HK-2 (cell line): ENCODE measurements at regions not wholly inside any gene's neighbourhood (a gene's known extent, or its start where the extent isn't known, plus 50 kb on each side); places are given as distances from the start of the nearest gene placed in this dataset.

ENCODE experiments used
- DNase-seq: peaks from one replicate; pipeline ENCODE4 v3.0.0-alpha.2; 2018; ENCODE audit not compliant: unreplicated experiment

- DNase-seq: no peak
These were observed 365.5 kb downstream of the ETNK1 start for GRCh38 chr12:22990501-22990900.

GRCh38 chr12:22991250-22991844 is 366.4 kb downstream of the ETNK1 start:
- DNase-seq: no peak

- no peak for DNase-seq
These were observed 368.8 kb downstream of the ETNK1 start for GRCh38 chr12:22993609-22994315.

- no peak for DNase-seq
These were observed 369.3 kb downstream of the ETNK1 start for GRCh38 chr12:22994316-22994675.

DNA sequence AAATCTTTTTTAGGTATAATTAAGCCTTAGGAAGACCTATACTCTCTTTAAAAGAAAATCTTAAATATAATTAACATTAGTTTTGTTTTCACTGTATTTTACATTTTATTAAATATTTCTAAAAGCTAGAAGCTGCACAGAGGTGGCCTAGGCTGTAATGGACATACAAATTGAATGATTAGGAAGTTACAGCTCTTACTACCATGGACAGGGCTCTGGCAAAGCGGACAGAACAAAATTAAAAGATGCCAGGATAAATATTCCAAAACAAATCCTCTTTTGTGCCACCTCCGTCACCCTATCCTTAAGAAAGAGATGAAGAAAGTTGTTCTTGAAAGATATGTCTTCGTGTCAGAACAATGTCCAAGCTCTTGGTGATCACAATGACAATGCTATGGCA is 376.5 kb downstream of the ETNK1 start:
- DNase-seq: no peak

DNA sequence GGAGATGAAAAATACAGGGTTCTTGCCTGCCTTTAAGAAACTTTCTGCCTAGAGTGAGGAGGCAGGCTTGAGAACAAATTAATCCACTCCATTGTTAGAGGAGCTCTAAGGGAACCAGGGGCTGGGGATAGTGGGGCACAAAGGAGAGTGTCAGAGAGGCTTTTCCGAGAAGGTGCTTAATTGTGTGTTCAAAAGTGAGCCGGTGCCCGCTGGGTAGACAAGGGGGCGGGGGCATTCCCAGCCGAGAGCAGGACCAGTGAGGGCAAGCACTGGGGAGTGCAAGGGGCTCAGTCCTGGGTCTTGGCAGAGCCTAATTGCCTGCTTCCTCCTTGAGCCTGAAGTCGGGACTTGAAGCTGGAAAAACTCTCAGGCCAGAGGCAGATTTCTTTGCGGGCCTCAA is 377.4 kb downstream of the ETNK1 start:
- DNase-seq: no peak

- no peak for DNase-seq
These were observed 379.6 kb downstream of the ETNK1 start for GRCh38 chr12:23004473-23005020.

GRCh38 chr12:23005387-23005786 is 380.4 kb downstream of the ETNK1 start:
- DNase-seq: no peak

- DNase-seq: no peak
These were observed 381.4 kb downstream of the ETNK1 start for GRCh38 chr12:23006413-23006812.

GRCh38 chr12:23008623-23009022 is 383.7 kb downstream of the ETNK1 start:
- no peak for DNase-seq

- no peak for DNase-seq
These were observed 389.8 kb downstream of the ETNK1 start for GRCh38 chr12:23014749-23015148.

GRCh38 chr12:23025372-23026016 is 400.5 kb downstream of the ETNK1 start:
- no peak for DNase-seq

GRCh38 chr12:23028158-23028802 is 403.3 kb downstream of the ETNK1 start:
- no peak for DNase-seq

GRCh38 chr12:23029185-23029584 is 404.2 kb downstream of the ETNK1 start:
- DNase-seq: no peak

DNA sequence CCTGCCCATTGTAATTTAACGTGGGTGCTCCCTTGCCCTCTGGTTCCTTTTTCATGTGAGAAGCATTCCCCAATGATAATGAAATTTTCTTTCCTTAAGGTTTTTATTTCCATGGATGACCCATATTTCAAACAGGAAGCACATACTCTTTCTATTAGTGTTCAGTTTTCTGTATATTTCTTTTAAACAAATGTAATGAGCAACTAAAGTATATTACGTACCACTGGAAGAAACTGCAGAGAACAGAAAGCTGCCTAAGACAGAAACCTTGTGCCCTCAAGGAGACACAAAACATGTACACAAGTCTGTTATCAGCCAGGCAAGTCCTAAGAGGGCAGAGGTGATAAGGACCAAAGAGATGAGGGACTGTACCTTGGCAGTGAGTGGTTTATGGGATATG is 414.9 kb downstream of the ETNK1 start:
- DNase-seq: no peak

GRCh38 chr12:23041774-23042173 is 416.8 kb downstream of the ETNK1 start:
- DNase-seq: no peak

GRCh38 chr12:23043646-23044045 is 418.7 kb downstream of the ETNK1 start:
- no peak for DNase-seq

DNA sequence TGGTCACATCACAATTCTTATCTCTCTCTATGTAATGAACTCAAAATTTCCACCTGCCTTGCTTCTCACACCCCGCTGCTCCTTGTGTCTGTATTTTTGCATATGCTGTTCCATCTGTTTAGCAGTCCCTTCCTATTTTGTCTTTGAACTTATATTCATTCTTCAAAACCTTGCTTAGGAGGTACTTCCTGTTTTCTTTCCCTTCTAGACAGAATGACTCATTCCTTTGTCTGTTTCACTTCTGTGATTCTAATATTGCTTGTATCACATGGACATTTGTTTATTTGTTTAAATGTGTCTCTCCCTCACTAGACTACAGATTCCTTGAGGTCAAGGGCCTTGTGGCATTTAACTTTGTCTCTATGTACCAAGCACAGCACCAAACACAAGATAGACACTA is 424.2 kb downstream of the ETNK1 start:
- no peak for DNase-seq

DNA sequence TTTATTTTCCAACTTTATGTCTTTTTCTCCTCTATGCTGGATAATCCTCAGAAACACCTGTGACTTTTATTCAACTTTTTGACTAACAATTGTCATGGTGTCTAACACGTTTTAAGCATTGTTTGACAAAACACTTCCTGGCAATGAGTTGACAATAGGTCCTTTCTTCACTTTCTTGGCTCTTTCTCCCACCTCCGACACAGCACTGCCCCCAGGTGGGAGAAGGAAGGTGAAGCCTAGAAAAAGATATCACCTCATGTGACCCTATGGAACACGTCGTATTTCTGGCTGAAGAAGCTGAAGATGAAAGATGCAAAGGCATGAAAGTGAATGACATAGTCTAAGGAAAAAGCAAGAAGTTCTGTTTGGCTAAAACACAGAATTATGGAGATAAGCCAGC is 430.0 kb downstream of the ETNK1 start:
- no peak for DNase-seq

GRCh38 chr12:23057571-23057970 is 432.6 kb downstream of the ETNK1 start:
- no peak for DNase-seq

DNA sequence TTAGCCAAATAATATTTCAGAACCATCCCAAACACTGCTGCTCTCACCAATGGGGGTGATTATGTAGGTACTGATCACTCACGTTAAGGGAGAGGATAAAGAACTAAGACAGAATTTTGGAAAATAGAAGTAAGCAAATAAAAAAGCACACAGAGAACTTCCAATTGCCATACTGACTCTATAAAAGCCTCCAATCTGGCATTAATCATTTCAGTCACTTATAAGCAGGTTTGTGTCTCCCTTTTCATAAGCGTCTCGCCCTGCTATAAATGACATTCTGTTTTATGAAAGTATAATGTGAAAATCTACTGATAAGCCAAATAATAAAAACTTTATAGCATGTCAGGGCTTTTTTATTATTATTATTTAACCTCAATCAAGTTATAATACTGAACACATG is 435.2 kb downstream of the ETNK1 start:
- no peak for DNase-seq

- no peak for DNase-seq
These were observed 438.2 kb downstream of the ETNK1 start for GRCh38 chr12:23063206-23063605.

DNA sequence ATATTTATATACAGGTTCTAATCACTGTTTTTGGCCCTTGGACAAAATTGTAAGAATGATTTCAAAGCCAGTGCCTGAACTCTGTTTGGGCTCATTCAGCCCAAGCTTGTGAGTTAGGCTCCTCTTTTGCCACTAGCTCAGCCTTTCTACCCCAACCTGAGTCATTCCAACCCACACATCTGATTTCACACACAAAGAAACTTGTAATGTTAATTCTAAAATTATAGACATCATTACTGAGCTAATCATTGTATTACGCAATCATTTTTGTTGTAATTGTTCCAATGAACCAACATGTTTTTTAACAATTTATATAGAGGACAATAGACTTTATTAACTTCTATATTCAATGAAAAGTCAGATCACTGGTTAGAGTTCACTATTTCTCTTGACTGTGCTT is 441.1 kb downstream of the ETNK1 start:
- DNase-seq: no peak
